GM18519 (cell line): ENCODE measurements at regions not wholly inside any gene's neighbourhood (a gene's known extent, or its start where the extent isn't known, plus 50 kb on each side); places are given as distances from the start of the nearest gene placed in this dataset.

ENCODE experiments used
- ATAC-seq: cut with Tn5 transposase; IDR thresholded peaks from one replicate; pipeline ENCODE4 v1.9.1; 2021; ENCODE audit warnings: mild to moderate bottlenecking, moderate library complexity; ENCODE audit not compliant: unreplicated experiment, low FRiP score

DNA sequence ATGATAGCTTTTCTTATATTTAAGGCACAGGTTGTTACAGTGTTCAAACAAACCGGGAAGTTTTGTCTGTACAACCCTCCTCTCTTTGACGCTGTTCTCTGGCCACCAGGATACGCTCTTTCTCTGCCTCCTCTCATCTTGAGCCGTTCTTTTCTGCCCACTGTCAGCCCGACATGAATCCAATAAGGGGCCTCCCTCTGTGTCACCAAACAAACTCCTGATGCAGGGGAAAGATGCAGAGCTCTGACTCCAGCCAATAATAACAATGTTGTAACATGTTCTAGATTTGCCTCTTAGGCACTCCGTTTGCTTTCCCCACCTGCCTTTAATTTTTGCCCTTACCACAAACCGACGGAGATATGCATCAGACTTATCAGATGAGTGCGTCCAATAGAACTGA, 449.3 kb downstream of the SLC4A3 start:
- no peak for ATAC-seq

DNA sequence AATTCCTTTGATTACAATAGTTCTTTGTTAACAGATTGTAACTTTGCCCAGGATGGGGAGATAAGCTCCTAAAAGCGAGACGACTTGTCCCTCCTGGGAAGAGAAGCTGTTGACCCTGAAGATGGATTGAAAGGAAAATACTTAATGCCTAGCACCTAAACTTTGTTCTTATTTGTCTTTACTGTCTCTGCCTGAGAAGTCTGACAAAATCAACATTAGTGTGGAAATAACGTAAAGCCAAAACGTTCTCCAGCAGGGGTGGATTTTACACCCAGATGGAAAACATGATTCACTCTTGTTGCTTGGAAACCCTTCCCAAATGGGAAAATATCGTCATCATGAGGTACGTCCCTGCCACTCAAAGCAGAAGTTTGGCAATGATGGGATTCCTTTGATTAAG, 450.1 kb downstream of the SLC4A3 start:
- no peak for ATAC-seq

DNA sequence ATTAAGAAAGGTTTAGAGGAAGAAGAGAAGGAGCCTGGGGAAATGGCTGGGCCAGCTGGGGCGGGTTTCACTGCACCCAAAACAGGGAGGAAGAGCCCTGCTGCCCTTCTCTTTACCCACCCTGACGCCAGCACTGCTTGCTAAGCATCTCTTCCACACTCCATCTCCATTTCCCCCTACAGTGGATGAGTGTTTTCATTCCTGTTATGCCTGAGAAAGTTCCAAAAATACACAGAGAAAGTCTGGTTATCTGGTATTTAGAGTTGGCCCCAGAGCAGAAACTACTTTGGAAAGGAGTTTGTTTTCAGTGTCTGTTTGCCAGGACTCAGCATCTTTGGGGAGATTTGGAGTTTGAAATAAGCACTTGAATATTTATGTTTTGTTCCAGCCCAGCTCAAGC, 451.0 kb downstream of the SLC4A3 start:
- ATAC-seq = no peak

DNA sequence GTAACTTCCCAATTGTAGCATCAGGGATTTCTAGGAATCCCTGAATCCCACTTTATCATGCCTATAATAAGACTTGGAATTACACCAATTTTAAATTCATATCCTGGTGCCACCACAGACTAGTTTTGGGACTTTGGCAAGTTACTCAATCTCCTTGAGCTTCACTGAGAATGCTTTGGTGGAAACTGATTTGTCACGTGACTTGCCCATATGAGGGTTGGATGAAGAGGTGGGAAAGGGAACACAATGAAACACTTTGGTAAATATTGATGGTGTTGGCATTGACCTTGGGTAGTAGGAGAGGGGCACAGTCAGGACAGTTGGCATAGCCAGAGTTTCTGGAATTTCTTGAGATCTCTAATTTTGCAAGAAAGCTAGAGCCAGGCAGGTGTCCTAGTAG, 452.2 kb downstream of the SLC4A3 start:
- ATAC-seq = no peak

DNA sequence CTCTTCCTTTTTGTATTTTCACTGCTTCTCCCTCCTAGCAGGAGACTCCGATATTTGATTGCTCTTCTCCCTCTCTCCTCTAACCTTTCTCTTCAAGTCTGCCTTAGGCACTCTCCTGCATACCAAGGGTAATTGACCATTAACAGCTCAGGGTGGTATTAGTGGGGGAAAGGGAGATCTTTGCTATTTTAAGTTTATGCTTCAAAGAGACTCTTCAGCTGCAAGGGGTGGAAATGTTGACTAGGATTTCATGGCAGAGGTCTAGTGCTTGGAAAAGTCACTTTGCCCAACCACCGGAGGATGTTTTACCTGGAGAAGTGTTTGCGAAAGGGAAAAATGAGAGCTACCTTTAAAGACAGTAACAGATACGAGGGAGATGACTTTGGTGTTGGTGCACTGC, 453.7 kb downstream of the SLC4A3 start:
- no peak for ATAC-seq

DNA sequence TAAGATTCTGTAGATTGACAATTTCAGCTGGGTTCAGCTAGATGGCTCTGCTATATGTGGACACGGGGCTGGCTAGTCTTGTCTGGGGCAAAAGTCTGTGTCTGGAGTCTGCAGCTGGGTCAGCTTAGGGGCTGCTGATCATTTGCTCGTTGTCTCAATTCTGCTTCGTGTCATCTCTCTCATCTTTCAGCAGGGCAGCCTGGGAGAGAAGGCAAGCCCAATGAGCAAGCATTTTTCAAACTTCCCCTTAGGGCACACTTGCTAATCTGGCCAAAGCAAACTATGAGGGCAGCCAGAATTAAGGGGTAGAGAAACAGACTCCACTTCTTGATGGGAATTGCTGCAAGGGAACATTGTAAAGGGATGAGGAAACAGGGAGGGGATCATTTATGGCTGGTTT, 462.6 kb downstream of the SLC4A3 start:
- no peak for ATAC-seq

DNA sequence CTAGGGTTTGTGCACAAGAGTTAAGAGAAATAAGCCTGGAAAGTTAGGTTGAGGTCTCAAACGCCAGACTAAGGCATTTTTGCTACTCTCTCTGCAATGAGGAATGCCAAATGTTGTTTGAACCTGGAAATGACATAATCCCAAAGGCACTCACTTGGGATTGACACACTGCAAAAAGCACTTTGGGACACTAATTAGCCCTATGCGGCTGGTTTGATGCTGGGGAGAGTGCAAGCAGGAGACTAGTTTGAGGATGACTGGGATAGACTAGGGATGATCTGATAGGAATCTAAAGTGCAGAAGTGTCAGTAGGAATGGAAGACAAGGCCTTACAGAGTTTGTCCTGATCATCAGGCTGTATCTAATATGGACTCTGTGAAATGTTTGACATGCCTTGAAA, 469.0 kb downstream of the SLC4A3 start:
- no peak for ATAC-seq

DNA sequence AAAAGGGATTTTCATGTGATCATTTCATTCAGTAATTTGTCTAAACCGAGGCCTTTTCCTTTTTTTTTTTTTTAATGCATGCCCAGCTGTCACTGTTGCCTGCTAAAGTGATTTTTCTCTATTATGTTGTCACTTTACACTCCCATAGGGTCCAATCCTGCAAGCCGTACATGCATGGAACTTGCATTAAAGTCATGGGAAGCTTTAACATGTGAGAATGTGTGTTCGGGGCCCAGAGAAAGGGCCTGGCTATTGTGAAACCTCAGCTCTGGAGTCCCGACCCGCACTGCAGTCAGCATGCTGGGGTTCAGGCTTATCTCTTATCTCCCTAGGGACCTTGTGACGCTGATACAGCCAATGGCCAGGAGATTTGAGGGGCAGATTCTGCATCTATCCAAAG, 474.6 kb downstream of the SLC4A3 start:
- no peak for ATAC-seq

DNA sequence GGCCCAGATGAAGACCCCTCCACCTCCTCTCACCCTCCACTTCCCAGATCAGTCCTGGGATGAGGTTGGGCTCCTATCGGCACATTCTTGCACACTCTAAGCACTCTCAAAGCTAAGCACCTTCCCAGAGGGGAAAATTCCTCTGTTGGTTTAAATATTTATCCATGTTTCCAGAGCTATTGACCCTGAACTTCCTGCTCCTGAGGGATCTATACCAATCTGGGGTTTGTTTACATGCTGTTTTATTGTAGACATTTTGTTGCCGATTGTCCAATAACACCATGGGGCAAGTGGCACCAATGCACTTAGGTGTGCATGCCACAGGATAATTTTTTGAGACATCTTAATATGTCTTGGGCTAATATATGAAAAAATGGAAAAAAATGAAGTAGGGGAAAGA, 476.2 kb downstream of the SLC4A3 start:
- no peak for ATAC-seq

DNA sequence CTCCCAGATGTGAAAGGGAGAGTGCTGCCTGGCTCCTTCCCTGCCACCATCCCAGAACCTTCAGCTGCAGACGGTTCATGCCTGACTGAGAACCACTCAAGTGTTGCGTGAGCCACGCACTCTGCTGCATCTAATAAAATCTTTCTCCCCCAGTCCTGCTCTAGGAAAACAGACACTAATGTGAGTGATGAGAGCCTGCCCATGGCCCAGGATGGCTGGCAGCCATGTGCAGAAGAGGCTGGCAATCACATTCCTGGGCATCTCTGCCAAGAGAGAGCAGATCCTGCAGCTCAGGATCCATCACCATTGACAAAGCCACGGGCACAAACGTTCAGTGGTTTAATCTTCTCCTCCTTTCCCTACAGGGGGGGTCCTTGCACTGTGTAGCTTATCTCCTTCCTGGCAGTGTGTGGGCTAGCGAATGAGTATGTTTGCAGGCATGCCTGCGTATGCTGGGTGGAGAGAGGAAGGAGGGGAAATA, 477.5 kb downstream of the SLC4A3 start:
- no peak for ATAC-seq

DNA sequence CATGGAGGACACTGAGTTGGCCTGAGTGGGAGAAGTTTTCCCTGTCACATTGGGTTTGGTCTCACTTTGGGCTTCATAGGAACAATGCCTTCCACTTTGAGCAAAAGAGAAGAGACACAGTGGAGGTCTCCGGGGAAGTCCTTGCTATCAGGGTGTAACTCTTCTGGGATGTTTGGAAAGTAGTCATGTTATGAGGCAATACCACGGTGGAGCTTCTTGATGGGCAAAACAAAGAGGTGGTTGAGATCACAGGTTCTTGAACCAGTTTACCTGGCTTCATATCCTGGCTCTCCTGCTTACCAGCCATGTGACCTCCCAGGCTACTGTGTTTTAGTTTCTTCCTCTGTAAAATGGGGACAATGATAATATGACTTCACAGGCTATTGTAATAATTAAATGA, 478.6 kb downstream of the SLC4A3 start:
- no peak for ATAC-seq

DNA sequence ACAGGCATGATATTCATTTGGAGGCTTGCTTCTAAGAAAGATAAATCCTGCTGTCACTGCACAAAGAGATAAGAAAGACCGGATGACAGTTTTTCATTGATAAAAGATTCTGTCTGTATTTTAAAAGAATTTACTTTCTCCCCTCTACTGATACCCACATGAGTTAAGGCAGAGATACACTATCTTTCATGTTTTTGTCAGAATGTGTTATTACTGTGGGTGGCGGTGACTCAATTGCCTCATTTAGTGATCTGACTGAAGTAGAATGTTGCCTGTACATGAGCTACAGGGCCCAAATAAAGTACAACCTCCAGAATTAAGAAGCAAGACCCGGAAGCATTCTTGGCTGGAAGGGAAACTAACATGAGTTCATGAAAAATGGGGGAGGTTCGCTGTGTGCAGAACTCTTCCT, 480.0 kb downstream of the SLC4A3 start:
- ATAC-seq = no peak

DNA sequence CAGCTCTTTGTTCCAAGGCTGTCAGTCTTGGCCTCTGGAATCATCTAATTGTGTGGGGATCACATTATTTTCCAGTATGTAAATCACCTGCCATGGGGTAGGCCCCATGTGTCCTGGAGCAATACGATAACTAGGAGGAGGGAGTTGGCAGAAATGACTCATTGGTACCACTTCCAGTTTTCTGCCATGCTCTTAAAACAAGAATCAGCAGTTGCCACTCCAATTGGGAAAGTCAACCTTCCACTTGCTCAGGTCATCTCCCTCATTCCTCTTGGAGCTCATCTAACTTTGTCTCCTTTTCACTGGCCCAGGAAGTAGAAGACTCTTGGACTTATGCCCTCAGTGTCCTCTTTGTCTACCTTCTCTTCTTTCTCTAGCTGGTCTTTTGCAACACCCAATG, 487.0 kb downstream of the SLC4A3 start:
- no peak for ATAC-seq

DNA sequence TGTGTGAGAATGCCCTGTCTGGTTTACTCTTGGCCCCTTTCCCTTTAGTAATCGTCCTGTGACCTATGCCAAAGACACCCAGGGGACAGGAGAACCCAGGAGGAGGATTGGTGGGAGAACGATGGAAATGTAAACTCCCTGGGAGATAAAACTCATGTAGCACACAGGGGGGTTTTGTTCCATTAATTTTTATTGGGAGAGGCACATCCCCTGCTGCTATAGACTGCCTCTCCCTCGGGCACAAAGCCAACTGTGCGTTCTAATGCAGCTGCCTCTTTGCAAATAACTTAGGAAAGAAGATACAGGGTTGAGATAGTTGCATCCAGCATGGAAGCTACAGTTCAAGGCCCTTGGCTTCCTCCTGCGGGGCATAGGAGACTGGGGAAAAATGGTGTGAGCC, 489.6 kb downstream of the SLC4A3 start:
- ATAC-seq = no peak

DNA sequence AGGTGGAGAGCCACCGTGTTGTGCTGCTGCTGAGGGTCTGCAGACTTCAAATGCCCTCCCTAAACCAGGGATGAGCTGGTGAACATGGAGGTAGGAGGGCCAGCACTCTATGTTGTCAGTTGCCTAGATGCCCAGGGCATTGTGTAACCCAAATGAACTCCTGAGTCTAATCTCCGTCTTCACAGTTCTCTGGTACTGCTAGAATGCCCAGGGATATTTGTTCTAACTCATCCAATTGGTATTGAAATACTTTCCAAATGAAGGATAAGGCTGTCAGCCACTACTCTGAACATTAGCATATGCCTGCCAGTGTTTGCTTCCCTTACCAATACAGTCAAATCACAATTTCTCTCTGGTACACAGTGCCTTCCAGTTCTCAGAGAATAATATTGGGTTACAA, 492.6 kb downstream of the SLC4A3 start:
- ATAC-seq = no peak

DNA sequence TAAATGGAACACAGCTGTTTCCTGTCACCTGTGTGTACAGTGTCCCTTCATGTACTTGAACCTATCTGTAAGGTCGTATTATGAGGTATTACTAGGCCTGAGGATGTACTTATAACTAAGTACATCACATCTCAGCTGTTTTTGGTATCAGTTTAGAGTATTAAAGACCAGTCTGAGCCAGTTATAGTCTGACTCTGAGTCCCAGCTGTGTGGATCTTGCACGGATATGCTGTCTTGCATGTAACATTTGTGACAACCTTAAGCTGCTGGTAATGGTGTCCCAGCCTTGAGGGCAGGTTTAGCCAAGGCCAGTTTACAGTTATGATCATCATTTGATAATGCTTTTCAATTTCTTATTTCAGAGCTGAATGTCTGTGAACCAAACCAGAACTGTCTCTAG, 496.3 kb downstream of the SLC4A3 start:
- no peak for ATAC-seq

DNA sequence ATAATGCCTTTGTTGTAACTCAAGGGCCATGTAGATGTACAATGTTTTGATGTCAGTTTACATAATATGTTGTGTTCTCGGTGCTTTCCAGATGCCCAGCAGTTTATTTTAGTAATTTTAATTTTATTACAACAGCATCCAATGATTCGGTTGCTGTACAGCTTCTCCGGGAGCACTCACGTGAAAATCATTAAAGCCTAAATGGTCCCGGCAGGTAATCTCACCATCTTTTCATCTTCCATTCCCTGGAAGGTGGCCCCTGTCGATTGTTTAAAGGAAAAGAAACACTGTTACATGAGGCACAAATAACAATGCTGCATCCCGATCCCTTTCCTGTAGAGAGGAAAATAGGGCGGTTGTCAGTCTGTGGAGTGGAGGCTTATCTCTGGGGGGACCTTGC, 498.1 kb downstream of the SLC4A3 start:
- no peak for ATAC-seq

DNA sequence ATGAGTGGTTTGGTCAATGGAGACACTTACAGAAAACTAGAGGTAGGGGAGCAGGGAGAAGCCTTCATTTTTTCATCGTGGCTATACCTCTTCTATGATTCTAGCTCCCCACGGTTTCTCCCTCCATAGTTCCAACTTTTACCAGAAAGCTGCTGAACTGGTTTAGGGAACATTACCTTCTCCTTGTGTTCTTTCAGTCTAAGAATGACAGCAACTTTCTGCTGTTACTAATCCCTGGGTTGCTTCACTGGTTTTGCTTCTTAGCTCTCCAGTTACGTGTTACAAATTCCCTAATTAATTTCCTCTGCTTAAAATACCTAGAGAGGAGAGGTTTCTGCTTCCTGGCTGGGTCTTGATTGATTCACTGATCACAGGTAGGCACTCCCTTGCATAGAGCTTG, 499.9 kb downstream of the SLC4A3 start:
- no peak for ATAC-seq

DNA sequence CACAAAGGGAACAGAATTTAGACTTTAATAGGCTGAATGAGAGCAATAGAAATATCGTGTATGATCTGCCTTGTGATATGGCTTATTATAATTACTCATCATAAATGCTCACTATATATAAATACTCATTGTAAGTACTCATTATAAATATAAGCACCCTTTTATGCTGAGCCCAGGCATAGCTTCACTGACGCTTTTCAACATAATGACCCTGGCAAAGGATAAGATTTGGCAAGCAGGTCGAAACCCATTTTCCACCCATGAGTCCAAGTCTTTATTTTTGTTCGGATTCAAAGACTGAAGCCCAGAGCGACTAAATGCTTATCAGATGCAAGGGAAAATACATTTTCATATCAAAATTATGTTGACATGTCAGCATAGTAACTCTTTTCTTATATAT, 500.4 kb downstream of the SLC4A3 start:
- ATAC-seq = no peak

DNA sequence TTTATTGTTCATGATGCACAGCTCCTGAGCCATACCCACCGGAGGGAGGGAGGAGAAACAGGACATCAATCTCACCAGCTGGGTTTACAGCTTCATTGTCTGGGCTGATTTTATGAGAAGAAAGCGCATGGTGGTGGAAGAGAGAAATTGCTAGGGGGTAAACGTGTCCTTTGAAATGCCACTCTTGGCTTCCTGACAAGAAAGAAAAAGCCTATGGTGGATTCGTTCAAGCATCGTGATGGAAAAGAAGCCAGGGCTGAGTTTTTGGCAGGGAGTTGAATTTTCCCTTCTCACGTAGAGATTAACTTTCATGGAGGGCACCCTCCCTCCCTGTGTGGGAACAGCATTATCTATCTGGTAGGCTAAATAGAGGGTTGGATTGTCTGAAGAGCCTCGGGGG, 502.0 kb downstream of the SLC4A3 start:
- no peak for ATAC-seq

DNA sequence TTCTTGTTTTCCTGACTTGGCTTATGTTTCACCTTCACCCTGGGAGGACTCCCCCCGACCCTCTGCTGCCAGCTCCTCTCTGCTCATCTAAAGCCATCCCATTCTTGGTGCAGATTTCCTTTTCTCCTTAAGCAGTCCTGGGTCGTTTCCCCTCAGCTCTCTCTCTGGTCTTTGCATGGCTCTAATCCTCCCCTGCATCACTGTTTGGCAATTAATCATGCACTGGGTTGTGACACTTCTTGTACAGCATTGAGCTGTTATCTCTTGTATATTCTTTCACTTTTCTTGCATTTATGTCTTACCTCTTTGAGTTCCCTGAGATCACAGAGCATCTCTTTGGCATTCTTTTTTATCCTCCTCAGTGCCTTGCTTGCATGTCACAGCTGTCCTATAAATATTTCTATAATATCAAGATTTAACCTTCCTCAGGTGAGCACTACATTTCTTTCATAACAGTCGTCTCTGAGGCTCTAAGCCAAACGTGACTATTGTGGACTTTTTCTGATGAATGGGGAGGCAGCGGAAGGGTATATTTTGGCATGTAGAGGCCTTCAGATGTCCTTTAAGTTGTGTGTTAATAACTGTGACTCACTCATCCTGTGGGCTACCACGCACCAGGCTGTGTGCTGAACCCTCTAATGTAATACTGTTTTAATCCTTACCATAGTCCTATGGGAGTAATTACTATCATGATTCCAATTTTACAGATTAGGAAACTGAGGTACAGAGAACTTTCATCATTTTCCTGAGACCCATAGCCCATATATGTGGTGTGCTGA, 507.5 kb downstream of the SLC4A3 start:
- ATAC-seq = no peak

DNA sequence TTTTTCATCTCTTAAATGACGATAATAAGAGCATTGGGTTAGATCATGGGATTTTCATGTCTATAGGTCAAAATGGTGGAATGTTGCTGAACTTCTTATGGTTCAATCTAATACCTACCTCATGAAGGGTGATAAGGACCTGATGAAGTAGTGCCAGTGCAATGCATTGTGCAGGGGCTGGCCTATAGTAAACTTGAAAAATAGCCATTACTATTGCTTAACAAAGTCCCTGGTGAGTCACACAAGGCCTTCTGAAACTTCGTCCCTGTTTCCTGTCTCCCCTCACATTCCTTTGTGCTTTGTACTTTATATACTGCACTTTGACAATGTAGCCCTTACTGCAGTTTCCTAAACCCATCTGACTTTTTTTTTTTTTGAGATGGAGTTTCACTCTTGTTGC, 515.9 kb downstream of the SLC4A3 start:
- ATAC-seq = no peak

DNA sequence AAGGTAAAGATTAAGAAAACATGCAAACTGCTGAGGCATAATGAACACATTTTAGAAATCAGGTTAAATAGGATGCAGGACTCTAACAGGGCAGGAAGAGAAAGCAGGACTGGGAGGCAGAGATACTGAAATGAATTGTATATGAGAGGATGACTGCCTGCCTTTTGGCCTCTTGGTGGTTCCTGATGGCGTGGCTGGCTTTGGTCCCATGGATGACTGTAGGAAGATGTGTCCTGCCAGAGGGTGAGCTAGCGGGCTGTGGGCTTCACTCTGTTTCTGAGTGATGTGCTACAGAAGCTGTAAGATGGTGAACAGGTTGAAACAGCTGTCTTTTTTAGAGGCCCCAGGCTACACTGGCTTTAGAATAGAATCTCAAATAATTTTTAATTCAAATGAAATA, 517.0 kb downstream of the SLC4A3 start:
- ATAC-seq = no peak
